ENCODE measurements at regions not wholly inside any gene's neighbourhood (a gene's known extent, or its start where the extent isn't known, plus 50 kb on each side); places are given as distances from the start of the nearest gene placed in this dataset.
"Not testable (repeated sequence)": the region's sequence is repeated elsewhere in the genome, so short reads cannot be mapped to it uniquely, and the experiment has no call there.

DNA sequence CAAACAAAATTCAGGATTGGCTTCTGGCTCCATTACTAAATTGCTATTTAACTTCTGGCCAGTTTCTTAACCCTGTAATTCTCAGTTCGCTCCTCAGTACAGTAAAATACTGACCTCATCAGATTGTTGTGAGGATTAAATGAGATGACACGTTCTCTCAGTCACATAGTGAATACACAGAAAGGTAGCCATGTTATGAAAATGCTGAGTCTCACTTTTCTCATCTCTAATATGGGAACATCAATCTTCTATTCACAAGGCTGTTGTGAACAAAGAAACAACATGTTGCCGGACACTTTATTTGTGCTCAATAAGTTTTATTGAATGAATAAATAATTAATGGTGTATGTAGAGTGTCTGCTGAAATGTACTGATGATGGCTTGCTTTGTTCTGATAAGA lies 924.5 kb upstream of the GOT2 start:
- DNase-seq: no peak

- DNase-seq: no peak
Observed at GRCh38 chr16:59655031-59655430, 920.9 kb upstream of the GOT2 start.

DNA sequence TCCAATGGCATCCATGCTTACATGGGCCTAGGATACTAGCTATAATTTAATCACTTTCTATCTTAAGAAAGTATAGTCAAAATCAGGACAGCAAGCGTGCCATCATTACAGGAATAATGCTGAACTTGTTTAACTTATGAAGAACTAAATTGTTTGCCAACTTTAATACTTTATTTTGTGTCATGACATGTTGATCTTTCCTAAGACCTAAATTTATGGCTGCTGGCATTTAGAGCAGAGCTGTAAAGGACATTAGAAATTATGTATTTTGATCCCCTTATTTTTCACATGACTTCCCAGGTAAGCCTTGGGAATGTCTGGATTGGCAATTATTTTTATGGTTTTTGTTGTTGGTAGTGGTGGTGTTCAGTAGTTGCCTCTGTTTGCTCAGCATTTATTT lies 920.3 kb upstream of the GOT2 start:
- DNase-seq: no peak

DNA sequence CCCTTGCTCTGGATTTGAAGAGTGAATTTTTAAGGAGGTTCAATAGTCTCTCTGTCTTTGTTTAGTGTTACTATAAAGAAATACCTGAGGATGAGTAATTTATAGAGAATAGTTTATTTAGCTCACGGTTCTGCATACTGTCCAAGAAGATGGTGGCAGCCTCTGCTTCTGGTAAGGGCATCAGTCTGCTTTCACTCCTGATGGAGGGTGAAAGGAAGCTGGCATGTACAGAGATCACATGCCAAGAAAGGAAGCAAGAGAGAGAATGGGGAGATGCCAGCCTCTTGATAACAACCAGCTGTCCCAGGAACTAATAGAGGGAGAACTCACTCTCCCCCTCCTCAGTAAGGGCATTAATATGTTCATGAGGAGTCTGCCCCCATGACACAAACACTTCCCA lies 917.5 kb upstream of the GOT2 start:
- DNase-seq: no peak

DNA sequence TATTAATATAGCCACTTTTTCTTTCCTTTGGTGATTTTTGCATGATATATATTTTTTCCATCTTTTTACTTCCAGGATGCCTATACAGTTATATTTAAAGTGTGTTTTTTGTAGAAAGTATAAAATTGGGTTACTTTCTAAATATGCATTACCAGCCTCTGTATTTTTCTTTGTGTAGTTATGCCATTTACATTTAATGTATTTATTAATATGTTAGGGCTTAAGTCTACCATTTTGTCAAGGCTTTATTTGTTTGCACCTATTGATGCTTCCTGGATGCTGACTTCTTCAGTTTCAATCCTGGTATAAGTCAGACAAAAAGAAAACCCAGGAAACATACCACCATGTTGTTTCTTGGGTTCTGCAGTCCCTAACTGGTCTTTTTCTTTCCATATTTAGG lies 911.1 kb upstream of the GOT2 start:
- no peak for DNase-seq

GRCh38 chr16:59635674-59636073 lies 901.6 kb upstream of the GOT2 start:
- no peak for DNase-seq

DNA sequence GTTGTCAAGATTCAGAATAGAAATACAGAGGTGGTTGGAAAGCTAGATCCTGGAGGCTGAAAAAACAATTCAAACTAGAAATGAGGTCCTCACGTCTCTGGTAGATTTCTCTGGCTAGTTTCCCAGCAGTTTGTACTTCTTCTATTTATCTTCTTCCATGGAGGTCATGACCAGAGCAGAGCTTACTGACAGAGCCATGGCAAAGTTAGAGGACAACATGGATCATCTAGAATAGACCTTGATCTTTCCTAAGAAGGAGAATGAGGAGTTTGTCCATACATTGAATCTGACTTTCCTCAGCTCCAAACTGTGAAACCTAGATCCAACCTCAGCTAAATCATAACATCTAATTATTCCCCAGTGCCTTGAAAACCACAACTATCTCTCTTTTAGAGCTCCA lies 900.8 kb upstream of the GOT2 start:
- DNase-seq: no peak

DNA sequence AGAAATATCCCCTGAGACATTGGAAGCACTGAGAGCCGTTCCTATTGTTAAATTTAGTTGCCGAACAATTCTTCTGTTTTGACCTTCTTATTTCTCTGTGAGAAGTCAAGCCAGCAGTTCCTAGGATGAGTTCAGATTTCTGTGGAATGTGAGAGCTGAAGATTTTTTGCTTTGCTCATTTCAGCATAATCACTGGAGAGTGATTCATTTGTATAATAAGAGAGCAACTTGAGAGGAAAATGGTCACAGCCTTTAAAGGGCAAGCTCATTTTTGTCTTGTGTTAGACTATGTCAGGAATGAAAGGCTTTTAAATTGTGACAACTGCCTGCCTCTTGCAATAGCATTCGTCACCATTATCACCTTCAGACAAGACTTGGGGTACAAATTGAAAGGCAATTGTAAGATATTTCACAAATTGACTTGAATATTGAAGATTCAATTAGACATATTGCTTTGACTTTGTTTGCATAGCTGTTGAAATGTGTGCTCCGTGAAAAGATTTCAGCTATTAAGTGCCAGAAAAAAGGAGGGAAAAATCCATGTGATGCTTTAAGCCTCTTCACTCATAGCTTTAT lies 900.0 kb upstream of the GOT2 start:
- DNase-seq: no peak

DNA sequence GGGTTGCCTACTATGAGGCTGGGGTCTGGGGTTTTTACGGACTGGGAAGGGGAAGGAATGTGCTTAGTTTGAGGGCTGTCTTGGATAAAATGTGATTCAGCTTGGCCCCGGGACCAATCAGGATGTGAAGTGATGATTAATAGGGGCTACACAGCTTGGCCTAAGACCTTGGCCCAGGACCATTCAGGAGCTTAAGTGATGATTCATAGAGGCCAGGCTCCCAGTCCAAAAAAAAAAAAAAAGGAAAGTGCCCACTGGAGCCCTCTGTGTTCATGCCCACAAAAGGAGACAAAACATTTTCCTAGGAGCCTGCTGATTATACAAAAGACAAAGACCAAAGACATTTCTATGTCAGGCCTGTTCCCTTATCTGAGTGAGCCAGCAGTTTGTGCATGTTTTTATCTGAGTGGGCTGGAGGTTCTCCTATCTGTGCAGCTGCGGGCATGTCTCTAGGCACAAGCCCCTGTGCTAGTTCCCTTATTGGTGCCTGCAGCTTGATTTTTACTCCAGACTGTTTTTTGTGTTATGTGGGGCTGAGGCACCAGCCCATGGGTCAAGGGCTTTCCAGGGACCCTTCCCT lies 898.2 kb upstream of the GOT2 start:
- DNase-seq: no peak

GRCh38 chr16:59624381-59624780 lies 890.3 kb upstream of the GOT2 start:
- DNase-seq: not testable (repeated sequence)

GRCh38 chr16:59614466-59615240 lies 880.5 kb upstream of the GOT2 start:
- DNase-seq: no peak

DNA sequence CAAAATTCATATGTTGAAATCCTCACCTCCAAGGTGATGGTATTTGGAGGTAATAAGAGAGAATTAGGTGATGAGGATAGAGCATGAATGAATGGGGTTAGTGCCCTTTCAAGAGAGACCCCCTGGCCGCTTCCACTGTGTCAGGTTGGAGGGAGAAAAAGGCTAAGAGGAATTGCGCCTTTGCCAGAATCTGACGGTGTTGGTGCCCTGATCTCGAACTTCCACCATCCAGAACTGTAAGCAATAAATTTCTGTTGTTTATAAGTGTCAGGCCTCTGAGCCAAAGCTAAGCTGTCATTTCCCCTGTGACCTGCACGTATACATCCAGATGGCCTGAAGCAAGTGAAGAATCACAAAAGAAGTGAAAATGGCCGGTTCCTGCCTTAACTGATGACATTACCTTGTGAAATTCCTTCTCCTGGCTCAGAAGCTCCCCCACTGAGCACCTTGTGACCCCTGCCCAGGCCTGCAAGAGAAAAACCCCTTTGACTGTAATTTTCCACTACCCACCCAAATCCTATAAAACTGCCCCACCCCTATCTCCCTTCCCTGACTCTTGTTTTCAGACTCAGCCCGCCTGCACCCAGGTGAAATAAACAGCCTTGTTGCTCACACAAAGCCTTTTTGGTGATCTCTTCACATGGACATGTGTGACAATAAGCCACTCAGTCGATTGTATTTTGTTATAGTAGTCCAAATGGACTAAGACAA lies 878.9 kb upstream of the GOT2 start:
- DNase-seq: not testable (repeated sequence)

- DNase-seq: no peak
Observed at GRCh38 chr16:59612094-59612493, 878.0 kb upstream of the GOT2 start.

GRCh38 chr16:59611556-59611955 lies 877.4 kb upstream of the GOT2 start:
- no peak for DNase-seq

GRCh38 chr16:59605706-59606105 lies 871.6 kb upstream of the GOT2 start:
- DNase-seq: no peak

GRCh38 chr16:59604354-59604753 lies 870.2 kb upstream of the GOT2 start:
- no peak for DNase-seq

GRCh38 chr16:59601452-59601851 lies 867.3 kb upstream of the GOT2 start:
- no peak for DNase-seq

- no peak for DNase-seq
Observed at GRCh38 chr16:59597269-59597668, 863.2 kb upstream of the GOT2 start.

DNA sequence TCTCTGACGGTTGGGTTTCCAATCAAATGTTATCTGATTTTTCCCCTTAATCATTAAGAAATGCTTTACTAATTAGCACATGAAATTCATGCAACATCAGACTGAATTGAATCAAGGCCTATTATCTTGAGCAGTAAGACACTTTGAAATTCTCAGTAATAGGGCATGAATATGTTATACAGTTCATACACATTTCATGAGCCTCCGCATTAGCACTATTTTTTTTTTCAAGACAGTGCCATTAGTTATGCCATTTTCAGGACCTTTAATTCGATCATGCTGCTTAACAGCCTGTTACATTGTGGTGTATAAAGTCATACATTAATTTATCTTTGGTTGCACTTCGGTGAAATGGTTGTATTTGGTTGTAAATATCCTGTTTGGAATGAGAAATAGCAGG lies 862.6 kb upstream of the GOT2 start:
- DNase-seq: no peak

GRCh38 chr16:59593194-59593661 lies 859.1 kb upstream of the GOT2 start:
- no peak for DNase-seq

DNA sequence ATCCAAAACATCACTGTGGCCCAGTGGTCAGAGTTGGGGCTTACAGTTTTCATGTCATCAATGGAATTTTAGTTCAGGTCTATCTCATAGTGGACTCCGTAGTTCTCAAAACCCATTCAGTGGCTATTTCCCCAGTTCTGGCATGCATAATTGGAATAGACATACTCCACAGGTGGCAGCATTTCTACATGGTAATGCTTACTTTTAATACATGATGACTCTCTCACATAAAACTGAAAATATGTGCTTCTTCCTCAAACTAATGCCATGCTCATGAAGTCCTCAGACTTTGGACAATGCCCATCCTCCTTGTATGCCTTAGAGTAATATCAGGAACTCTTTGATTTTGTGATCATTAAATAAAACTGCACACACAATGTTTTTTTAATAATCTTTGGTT lies 857.4 kb upstream of the GOT2 start:
- no peak for DNase-seq

DNA sequence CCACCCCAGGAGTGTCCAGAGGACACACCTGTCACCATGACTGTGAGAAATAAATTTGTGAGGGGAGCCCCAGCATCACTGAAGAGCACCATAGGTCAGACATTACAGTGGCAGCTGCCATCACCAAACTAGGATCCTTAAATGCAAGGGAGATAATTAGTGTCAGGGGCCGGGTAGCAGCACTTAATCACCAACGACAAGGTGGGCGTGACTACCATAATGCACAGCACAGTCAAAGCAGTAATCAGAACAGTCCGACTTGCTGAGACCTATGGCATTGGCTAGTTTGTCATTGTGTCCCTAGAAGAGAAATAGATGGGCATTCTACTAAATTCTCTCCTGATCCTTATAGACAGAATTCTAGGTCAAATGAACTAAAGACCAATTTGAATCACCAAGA lies 856.7 kb upstream of the GOT2 start:
- DNase-seq: no peak

- DNase-seq: no peak
Observed at GRCh38 chr16:59586331-59586730, 852.2 kb upstream of the GOT2 start.

GRCh38 chr16:59574296-59574695 lies 840.2 kb upstream of the GOT2 start:
- no peak for DNase-seq

All from CD4-positive, alpha-beta T cell treated with Interleukin-4 for 1 hour (primary cell).